GM21528 (cell line): ENCODE measurements at regions not wholly inside any gene's neighbourhood (a gene's known extent, or its start where the extent isn't known, plus 50 kb on each side); places are given as distances from the start of the nearest gene placed in this dataset.

Experiments
- ATAC-seq: cut with Tn5 transposase; IDR thresholded peaks from one replicate; pipeline ENCODE4 v1.9.1; 2021; ENCODE audit warnings: mild to moderate bottlenecking, moderate library complexity; ENCODE audit not compliant: unreplicated experiment, low FRiP score

- no peak for ATAC-seq
Observed at GRCh38 chr5:2399096-2399495, 352.4 kb downstream of the IRX2 start.

DNA sequence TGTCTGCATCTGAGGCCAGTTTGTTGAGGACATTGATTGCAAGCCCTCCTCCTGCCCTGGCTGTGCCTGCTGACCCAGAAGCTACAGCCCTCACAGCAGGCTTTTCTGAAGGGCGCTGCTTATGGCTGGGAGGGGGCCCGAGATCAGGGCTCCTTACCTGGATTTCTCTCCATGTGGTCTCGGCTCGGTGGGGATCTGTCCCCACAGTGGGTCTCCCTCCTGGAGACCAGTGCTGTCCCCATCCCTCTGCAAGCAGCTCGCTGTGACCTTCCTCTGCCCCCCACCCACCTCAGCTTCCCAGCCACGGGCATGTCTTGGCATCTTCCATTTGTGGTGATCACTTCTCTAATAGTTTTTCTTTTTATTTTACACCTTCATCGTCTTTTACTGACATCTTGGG, 357.9 kb downstream of the IRX2 start:
- ATAC-seq = no peak

DNA sequence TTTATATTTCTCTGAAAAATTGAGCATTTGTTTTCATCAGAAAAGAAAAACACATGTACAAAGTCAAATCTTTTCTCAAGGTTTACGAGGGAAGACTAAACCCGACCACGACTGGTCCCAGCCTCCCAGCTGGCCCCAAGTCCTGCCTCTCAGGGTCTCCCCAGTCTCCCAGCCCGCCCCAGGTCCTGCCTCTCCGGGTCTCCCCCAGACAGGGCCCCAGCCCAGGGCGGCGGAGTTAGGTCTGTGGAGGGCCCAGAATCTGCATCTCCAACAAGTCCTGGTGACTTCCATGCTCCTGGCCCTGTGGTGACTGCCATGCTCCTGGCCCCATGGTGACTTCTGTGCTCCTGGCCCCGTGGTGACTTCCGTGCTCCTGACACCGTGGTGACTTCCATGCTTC, 359.9 kb downstream of the IRX2 start:
- ATAC-seq = no peak

DNA sequence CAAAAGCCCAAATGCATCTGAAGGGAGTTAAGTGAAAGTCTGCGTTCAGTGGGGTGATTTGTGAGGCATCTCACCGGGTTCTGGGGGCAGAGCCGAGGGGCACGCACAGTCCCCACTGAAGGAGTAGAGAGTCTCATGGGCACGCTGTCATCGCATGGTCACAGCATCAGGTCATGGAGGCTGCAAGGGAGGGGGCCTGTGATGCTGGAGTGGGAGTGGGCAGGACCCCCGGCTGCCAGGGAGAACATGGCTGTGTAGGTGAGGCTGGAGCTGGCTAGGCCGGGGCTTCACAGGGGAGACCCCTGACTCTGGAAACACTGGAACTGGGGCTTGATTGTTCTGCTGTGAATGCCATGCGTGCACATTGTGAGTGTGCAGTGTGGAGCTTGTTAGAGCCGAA, 360.5 kb downstream of the IRX2 start:
- ATAC-seq = no peak

DNA sequence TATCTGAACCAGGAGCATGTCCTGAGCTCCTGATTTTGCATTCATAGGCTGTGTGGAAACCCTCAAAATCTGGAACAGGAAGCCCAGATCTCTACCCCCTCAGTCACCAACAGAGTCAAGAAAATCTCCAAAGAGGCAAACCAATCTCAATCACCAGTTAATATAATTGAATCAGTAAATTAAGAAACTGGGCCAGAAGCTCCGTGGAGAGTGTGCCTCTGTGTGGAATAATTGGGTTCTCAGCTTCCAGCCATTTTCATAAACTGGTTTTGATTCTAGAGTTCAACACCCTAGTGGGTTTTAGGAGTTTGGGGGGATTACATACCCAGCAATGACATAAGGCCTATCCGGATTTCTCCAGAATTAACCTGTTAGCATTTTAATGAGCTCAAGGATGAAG, 362.9 kb downstream of the IRX2 start:
- ATAC-seq = no peak

- no peak for ATAC-seq
Observed at GRCh38 chr5:2387634-2388325, 363.7 kb downstream of the IRX2 start.

DNA sequence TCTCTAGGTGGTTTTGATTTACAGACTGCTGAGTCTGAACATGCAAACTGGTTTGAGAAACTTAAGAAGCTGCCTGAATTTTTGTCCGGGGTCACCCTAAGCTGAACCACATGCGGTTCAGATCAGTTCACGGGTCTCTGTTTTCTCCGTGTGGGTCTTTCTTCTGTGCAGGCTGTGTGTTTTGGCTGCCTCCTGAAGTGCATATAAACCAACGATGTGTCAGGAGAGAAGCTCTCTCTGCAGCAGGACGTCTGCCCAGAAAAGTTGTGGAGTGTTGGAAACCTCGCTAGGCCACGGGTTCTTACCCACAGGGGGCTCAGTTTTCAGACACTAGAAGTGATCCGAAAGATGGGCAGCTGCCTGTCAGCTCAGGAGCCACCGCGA, 364.2 kb downstream of the IRX2 start:
- no peak for ATAC-seq

- ATAC-seq = no peak
Observed at GRCh38 chr5:2385818-2386217, 365.7 kb downstream of the IRX2 start.

GRCh38 chr5:2383698-2384065, 367.8 kb downstream of the IRX2 start:
- ATAC-seq = no peak

DNA sequence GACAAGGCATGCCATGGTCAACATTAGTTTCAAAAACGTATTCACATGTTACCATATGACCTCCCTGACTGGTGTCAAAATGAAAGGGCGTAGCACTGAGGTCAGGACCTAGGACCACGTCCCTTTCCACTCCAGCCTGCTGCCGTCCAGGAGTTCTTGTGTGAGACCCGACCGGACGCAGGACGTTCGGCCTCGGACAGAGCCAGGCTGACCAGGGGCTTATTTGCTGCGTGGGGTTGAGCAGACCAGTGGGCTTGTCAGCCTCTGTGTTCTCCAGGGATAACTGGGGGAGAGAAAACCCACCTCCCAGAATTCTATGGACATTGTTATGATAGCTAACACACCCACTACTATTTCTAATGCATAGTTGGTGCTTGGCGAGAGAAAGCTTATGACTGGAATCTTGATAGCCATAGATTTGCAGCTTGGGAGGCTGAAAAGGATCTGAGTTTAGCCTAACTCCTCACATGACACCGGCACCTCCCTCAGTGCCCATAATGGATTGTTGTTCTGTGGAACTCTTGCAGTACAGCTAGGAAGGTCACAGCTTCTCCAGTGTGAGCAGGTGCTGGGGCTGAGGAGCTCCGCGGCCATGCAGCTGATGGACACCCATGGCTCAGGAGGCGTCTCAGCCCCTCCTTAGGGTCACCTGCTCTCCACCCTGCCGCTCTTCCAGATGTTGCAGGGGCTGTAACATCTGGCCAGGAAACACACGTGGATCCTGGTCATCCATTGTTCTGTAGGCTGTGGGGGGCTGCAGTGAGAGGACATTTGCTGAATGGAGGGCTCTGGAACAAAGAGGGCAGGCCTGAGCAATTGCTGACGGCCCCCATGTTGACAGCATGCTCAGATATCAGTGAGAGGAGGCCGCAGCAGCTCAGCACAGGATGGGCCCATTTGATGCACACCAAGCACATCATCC, 368.4 kb downstream of the IRX2 start:
- ATAC-seq = no peak

GRCh38 chr5:2381861-2382260, 369.6 kb downstream of the IRX2 start:
- no peak for ATAC-seq

DNA sequence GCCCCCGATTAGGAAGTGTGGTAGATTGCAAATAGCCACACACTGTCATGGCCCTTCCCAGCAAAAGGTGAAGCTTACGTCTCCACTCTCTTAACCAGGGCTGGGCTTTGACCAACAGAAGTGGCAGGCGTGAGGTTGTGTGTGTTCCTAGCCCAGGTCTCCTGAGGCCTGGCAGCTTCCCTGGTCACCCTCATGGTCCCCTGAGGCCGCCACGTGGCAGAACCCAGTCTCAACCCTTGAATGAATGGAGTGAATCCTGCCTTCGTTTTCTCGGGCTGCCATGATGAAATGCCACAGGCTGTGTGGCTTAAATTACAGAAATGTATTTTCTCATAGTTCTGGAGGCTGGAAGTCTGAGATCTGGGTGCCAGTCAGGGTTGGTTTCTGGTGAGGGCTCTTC, 370.4 kb downstream of the IRX2 start:
- no peak for ATAC-seq

DNA sequence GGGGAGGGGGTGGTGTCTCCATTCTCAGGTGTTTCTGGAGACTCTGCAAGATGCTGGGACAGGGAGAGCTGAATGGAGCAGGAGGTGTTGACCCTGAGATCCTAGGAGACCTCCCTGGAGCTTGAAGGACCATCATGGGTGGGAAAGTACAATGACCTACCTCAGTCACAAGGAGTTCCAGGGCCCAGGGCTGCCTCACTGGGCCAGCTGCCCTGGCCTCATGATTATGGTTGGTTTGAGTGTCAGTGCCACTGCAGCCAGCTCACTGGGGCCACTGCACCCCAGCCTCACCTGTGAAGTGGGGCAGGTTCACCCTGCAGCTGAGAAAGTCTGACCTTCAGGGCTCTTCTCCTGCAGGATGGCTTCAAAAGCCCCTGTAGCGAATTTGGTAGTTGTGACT, 372.5 kb downstream of the IRX2 start:
- ATAC-seq = no peak

DNA sequence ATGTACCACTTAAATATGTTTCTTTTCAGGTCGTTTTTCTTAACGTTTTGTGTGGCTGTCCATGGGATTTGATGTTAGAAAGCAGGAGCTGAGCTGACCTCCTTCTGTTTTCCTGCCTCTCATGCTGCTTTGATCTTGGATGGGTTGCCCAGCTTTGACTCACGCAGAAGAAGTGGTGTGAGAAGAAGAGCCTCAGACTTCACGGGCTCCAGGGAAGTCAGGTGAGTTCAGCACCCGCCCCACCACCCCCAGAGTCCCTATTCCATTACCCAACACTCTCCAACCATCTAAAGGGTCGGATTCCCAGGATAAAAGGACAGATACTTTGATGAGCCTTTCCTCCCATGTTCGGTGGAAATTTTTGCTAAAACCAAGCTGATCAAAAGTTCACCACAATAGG, 373.4 kb downstream of the IRX2 start:
- no peak for ATAC-seq

- ATAC-seq = no peak
Observed at GRCh38 chr5:2376486-2376885, 375.0 kb downstream of the IRX2 start.

DNA sequence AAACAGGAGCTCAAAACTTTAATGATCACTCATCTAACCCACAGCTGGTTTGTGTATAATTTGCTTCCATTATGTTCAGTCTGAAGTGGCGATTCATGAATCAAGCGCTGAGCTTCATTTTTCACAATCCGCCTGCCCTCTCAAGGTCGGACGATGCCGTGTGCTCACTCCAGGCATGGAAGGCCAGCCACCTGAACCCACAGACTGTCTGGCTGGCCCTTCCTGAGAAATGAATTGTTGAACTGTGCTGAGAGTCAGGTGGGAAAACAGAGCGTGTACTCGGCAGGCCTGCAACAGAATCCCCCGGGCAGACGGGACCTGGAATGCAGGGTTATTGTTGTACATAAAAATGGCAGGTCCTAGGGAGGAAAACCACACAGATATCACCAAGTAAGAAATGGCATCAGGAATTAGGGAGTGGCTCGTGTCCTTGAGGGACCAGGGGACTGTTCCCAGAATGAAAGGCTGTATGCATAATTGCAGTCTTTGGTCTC, 375.7 kb downstream of the IRX2 start:
- no peak for ATAC-seq

GRCh38 chr5:2375291-2375690, 376.2 kb downstream of the IRX2 start:
- no peak for ATAC-seq

GRCh38 chr5:2374703-2375102, 376.8 kb downstream of the IRX2 start:
- ATAC-seq = no peak

GRCh38 chr5:2373631-2374030, 377.8 kb downstream of the IRX2 start:
- ATAC-seq = no peak

GRCh38 chr5:2371419-2371710, 380.1 kb downstream of the IRX2 start:
- no peak for ATAC-seq

DNA sequence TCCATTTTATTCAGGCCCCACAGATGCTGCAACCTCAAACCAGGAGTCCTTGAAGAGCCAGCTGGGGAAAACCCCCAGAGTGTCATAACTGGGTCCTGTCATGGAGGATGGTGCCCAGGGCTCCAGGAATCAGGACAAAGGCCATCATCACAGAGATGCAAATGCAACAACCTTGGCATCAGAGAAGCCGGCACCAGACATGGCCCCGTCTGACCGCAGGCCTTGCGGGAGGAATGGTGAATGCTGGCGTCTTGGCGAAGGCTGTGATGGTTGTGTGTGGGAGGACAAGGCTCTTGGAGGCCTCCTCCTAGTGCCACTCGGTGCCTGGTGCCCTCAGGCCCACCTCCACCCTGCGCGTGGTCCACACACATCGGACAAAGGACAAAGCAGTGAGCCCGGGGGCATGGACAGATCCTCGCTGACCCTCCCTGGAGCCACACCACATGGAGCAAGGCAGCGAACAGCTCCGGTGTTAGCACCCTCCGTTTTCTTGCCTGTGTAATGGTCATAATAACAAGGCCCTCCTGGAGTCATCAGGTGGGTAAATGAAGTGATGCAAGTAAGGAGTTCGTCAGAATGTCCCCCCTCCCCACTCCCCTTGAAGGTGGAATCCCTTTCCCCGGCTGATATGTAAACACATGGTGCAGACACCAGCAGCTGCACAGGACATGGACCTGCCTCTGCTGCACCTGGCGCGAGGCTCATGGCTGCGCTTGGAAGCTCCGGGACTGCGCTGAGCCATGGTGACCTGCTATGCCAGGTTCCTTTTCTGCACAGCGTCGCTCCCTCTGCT, 380.7 kb downstream of the IRX2 start:
- no peak for ATAC-seq
